GM12892 (cell line): ENCODE measurements at regions not wholly inside any gene's neighbourhood (a gene's known extent, or its start where the extent isn't known, plus 50 kb on each side); places are given as distances from the start of the nearest gene placed in this dataset.

Experiments used
- DNase-seq: peaks from one replicate; pipeline ENCODE4 v3.0.0; 2011; ENCODE audit not compliant: insufficient read length
- FAIRE-seq: peaks from 2 replicates; lab custom pipeline; 2011; peaks lifted over from hg19 to GRCh38; lab: Jason Lieb, UNC
- POLR2A ChIP-seq: IDR thresholded peaks from 2 replicates; pipeline ENCODE4 v1.6.1; 2011; ENCODE audit warnings: low read depth, low read length, control low read depth
- POLR2AphosphoS5 ChIP-seq: IDR thresholded peaks from 2 replicates; pipeline ENCODE4 v1.6.1; 2011; ENCODE audit warnings: low read depth, low read length, control low read depth
- TAF1 ChIP-seq: IDR thresholded peaks from 2 replicates; pipeline ENCODE4 v1.6.1; 2011; ENCODE audit warnings: low read depth, mild to moderate bottlenecking, control low read depth, low read length, borderline replicate concordance

- TF ChIP-seq TAF1, result no peak
- no peak for TF ChIP-seq POLR2A
- no peak for TF ChIP-seq POLR2AphosphoS5
- DNase-seq (no peak), FAIRE-seq (no peak)
These were observed 57.3 kb upstream of the AP1S2 start for GRCh38 chrX:15911734-15912550.

- TF ChIP-seq TAF1 (no peak), POLR2AphosphoS5 (no peak), POLR2A (no peak)
- FAIRE-seq (peak; percentile 50), DNase-seq (no peak)
These were observed 55.0 kb upstream of the AP1S2 start for GRCh38 chrX:15909605-15910004.

- peak; percentile 84 for FAIRE-seq
- TF ChIP-seq TAF1, result no peak
- no peak for TF ChIP-seq POLR2A
- no peak for TF ChIP-seq POLR2AphosphoS5
- no peak for DNase-seq
These were observed 54.1 kb upstream of the AP1S2 start for GRCh38 chrX:15908603-15909290.

- DNase-seq, result no peak
- no peak for TF ChIP-seq POLR2AphosphoS5
- TF ChIP-seq POLR2A, result no peak
- TF ChIP-seq TAF1, result no peak
- FAIRE-seq, result peak; percentile 83
These were observed 51.7 kb upstream of the AP1S2 start for GRCh38 chrX:15906041-15906943.
